HG03575 (cell line): ENCODE measurements at regions not wholly inside any gene's neighbourhood (a gene's known extent, or its start where the extent isn't known, plus 50 kb on each side); places are given as distances from the start of the nearest gene placed in this dataset.

Source experiments
- ATAC-seq: cut with Tn5 transposase; IDR thresholded peaks from one replicate; pipeline ENCODE4 v1.9.1; 2021; ENCODE audit not compliant: unreplicated experiment, insufficient number of reproducible peaks, low FRiP score; ENCODE audit errors: extremely low read depth

DNA sequence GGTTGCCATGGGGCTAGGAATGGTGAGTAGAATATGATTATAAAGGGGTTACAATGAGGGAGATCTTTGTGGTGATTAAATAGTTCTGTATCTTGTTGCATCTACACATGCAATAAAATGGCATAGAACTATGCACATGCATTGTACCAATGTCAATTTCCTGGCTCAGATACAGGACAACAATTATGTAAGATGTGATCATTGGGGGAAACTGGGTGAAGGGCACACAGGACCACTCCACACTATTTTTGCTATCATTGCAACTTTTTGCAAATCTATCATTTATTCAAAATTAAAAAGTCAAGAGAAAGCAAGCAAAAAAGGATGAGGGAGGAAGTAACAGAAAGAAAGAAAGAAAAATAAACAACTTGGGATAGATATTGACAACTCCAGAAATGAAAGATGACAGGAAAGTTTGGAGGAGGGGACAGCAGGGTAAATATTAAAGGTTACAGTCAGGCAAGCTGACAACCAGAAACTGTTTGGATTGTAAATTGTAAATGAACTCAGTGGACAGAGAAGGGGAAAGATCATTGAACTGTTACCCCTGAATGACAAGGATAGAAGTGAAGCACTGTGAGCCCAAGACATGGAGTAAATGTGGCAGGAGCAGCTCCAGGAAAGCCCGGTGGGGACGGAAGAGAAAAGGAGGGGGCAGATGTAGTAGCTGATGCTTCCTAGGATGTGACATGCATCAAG is 499.6 kb upstream of the JARID2 start:
- ATAC-seq = no peak

- no peak for ATAC-seq
Measured at GRCh38 chr6:14747881-14748520, 497.9 kb upstream of the JARID2 start.

DNA sequence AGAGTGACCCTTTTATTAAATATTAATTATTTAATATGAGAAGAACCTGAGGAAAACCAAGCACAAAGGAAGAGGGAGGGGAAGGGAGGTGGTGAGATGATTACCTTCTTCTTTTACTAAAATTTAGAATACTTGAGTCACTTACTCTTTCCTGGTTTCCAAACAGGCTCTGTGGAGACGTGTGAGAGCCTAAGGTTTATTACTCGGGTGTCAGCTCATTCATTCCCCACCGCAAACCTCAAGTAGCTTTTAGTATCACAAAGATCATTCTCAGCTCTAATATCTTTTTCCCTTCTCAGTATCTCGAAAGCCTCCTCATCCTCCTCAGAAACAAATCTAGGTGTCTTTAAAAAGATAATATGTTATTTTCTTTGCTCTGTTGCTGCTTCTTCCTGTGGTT is 497.2 kb upstream of the JARID2 start:
- no peak for ATAC-seq

GRCh38 chr6:14750059-14750661 is 495.7 kb upstream of the JARID2 start:
- ATAC-seq = no peak

GRCh38 chr6:14751645-14752175 is 494.2 kb upstream of the JARID2 start:
- ATAC-seq = no peak

GRCh38 chr6:14754751-14755513 is 490.9 kb upstream of the JARID2 start:
- ATAC-seq = no peak

- no peak for ATAC-seq
Measured at GRCh38 chr6:14756340-14756739, 489.5 kb upstream of the JARID2 start.

- ATAC-seq = no peak
Measured at GRCh38 chr6:14757014-14757413, 488.9 kb upstream of the JARID2 start.

GRCh38 chr6:14757418-14757817 is 488.5 kb upstream of the JARID2 start:
- no peak for ATAC-seq

DNA sequence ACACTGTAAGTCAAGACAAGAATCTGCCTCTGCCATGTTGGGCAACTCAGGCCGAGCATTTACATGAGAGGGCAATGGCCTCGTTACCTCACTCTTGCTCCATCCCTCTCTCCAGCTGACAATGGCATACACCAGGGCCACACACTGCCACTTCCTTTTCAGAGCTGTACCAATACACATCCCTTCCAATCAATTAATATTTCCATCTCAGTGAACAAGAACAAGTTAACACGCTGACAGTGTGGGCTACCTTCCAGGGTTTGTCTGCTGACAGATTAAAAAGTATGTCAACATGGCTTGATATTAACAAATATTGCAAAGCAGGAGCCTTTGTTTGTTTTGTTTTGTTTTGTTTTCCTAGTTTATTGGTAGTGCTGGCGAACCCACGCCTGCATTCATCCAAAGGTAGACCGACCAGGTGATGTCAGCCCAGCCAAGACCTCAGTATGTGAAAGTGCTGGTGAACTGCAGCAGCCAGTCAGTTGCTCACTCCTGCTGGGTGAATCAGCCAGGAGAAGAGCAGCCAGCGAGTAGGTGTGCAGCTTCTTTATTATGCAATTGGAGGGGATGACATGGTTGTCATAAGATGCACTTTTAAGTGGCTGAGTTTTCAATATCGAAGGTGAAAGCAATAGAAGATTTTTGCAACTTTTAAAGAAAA is 487.3 kb upstream of the JARID2 start:
- no peak for ATAC-seq

DNA sequence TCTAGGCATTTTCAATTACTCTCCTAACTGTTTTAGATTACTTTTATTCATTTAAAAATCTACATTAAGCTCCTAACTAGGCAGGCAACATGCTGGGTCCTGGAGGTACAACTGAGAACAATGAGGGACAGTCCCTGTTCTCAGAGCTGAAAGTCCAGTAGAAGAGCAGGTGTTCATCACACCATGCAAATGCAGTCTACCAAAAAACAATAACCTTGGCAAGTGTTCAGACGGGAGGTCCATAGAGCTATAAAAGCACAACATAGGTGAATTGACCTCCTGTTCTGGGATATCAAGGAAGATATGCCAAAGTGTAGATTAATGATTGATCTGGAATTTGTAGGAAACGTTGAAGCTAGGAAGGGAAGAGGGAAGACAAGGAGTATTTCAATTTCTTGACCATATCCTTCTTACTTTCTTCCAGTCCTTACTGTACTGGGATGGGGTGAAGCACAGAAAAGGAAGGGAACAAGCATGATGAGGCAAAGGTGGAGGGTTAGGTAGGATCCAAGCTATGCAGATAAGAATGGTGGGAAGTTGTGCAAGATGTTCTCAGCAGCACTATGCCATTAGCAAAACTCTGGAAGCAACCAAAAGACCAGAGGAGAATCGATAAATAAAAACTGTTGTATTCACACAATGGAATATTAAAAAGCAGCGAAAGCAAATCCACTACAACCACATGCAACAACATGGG is 485.7 kb upstream of the JARID2 start:
- ATAC-seq = no peak

DNA sequence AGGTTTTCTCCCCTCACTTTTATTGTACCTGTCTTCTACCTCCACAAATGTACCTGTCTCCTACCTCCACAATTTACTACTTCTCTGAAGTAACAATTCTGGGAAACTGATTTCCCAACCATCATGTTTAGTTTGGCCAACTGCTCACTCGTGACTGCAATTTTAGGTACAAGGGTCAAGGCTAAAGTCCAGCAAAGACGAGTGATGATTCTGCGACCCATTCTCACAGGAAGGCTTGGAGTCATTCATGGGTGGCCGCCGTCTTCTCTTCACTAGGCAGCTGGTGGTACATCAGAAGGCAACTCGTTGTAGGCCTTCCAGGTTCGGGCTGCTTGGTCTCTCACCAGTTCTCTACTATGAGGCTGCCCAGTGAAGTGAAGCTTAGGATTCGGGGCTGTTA is 483.8 kb upstream of the JARID2 start:
- no peak for ATAC-seq

DNA sequence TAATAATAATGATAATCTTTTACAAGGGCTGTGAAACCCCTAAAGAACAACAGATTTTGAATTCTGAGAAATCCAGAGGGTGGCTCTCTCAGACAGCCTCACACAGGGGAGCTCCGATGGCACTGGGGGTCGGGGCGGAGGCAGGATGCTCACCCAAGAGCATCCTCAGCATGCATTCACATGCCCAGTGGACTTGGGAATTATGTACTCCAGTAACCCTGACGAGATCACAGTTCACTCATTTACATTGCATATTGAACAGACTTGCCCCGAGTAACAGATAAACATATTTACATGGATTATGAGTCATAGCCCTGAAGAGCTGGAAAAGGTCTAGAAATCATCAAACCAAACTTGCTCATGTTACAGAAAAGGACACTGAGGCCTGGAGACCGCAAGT is 482.7 kb upstream of the JARID2 start:
- no peak for ATAC-seq

DNA sequence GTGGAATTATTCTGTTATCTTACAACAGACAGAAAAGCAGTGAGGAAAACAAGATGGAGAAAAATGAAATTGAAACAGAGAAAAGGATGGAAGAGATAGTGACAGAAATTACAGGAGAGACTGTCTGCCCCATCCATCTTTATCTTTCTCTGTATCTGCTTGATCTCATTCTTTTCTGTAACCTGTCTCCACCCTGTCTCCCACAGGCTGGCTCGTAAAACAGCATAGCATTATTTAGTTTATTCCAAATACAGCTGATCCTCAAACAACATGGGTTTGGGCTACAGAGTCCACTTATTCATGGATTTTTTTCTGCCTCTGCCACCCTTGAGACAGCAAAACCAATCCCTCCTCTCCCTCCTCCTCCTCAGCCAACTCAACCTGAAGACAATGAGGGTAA is 482.3 kb upstream of the JARID2 start:
- no peak for ATAC-seq

DNA sequence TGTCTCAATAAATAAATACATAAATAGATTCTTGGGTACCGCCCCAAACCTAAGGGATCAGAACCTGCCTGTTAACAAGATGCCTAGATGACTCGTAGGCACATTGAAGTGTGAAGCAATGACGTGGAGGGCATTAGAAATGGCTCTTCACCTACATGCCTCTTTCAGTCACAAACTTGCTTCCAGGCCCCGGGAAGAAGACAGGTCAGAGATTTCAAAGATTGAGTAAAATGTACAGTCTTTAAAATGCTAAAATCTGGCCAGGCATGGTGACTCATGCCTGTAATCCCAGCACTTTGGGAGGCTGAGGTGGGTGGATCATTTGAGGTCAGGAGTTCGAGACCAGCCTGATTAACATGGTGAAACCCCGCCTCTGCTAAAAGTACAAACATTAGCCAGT is 480.8 kb upstream of the JARID2 start:
- no peak for ATAC-seq

DNA sequence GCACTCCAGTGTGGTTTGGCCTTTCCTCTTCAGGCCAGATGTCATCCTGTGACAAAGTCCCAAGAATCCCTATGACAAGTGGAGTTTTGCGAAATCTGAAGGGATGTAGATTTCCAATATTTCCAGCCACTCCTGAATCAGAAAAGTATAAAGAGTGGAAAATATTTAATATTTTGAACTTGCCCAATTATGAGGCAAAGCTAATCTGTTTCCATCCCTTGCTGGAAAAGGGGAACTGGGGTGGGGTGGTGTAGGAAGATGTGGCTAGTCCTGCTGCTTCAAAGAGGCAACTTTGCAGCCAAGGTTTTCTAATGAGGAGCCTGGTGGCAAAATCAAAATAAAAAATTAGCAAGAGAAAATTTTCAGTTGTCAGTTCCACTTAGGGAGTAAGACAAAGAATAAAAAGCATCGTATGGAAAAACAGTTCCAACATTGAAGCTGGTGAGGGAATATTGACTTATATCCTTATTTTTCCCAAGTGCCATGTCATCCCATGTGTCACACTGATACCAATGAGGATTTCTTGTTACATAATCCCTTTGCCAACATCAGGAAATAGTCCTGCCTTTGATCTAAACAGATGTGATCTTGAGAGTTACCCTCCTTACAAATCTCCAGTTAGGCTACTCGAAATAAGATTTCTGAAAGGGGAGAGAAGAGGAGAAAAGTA is 480.0 kb upstream of the JARID2 start:
- no peak for ATAC-seq

- ATAC-seq = no peak
Measured at GRCh38 chr6:14766391-14766994, 479.4 kb upstream of the JARID2 start.

- no peak for ATAC-seq
Measured at GRCh38 chr6:14767226-14767625, 478.6 kb upstream of the JARID2 start.
